KMS-11 (cell line): ENCODE measurements at regions not wholly inside any gene's neighbourhood (a gene's known extent, or its start where the extent isn't known, plus 50 kb on each side); places are given as distances from the start of the nearest gene placed in this dataset.

Experiments used
- H2AFZ ChIP-seq: fragments of 200-600 bp; sonication (generic); 2 replicates; pipeline ENCODE4 v1.6.1; 2016; ENCODE audit warnings: antibody characterized with exemption, mixed run types, low read depth
- H3K27ac ChIP-seq: fragments of 200-600 bp; sonication (generic); 2 replicates; pipeline ENCODE4 v1.6.1; 2016; ENCODE audit warnings: mild to moderate bottlenecking, mixed run types
- H3K27me3 ChIP-seq: fragments of 200-600 bp; sonication (generic); 2 replicates; pipeline ENCODE4 v1.6.1; 2017; ENCODE audit warnings: mild to moderate bottlenecking, low read depth, mixed run types, moderate library complexity; ENCODE audit not compliant: insufficient read depth
- H3K36me3 ChIP-seq: fragments of 200-600 bp; sonication (generic); 2 replicates; pipeline ENCODE4 v1.6.1; 2017; ENCODE audit warnings: mild to moderate bottlenecking, mixed run types; ENCODE audit not compliant: insufficient read depth
- H3K4me1 ChIP-seq: fragments of 200-600 bp; sonication (generic); 2 replicates; pipeline ENCODE4 v1.6.1; 2016; ENCODE audit warnings: mild to moderate bottlenecking, low read depth, mixed run types; ENCODE audit not compliant: poor library complexity, severe bottlenecking
- H3K4me2 ChIP-seq: fragments of 200-600 bp; sonication (generic); 2 replicates; pipeline ENCODE4 v1.7.0; 2016; ENCODE audit warnings: mild to moderate bottlenecking, mixed run types
- H3K4me3 ChIP-seq: fragments of 200-600 bp; sonication (generic); IDR thresholded peaks from 2 replicates; pipeline ENCODE4 v1.6.1; 2017; ENCODE audit warnings: low read depth, low read length, mixed read lengths; ENCODE audit not compliant: insufficient read depth
- H3K79me2 ChIP-seq: fragments of 200-600 bp; sonication (generic); 2 replicates; pipeline ENCODE4 v1.6.1; 2016; ENCODE audit warnings: low read depth, mixed run types; ENCODE audit not compliant: insufficient read depth
- H3K9ac ChIP-seq: fragments of 200-600 bp; sonication (generic); 2 replicates; pipeline ENCODE4 v1.6.1; 2016; ENCODE audit warnings: mild to moderate bottlenecking, mixed run types
- H4K20me1 ChIP-seq: fragments of 200-600 bp; sonication (generic); 2 replicates; pipeline ENCODE4 v1.6.1; 2016; ENCODE audit warnings: mild to moderate bottlenecking, mixed run types; ENCODE audit not compliant: insufficient read depth
- CTCF ChIP-seq: fragments of 200-600 bp; sonication (generic); conservative IDR thresholded peaks from 2 replicates; pipeline ENCODE4 v1.6.1; 2017; ENCODE audit warnings: low read depth, mild to moderate bottlenecking, antibody characterized with exemption, low read length, moderate library complexity, mixed read lengths

DNA sequence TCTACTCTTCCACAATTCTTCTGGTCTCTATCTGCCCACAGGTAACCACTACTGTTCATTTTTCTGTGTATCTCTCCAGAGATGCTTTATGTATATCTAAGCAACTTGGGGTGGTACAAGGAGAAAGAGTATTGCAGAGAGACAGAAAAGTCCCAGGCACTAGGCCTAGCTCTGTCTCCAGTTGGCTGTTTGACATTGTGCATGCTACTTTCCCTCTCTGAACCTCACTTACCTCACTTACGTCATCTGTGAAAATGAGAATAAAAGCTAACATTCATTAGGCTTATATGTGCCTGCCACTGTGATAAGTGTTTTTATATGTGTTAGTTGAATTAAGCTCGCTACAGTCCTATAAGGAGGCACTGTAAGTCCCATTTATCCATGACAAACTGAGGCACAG lies 76.7 kb upstream of the RNU6-1 start:
- no peak overlapping the region for H3K4me2 ChIP-seq
- H4K20me1 ChIP-seq = no peaks in the 10 kb centered on the region
- TF ChIP-seq CTCF = no peak
- H3K4me1 ChIP-seq = peaks cover 11% of the 10 kb centered on the region
- no peaks in the 10 kb centered on the region for H3K27me3 ChIP-seq
- no peak overlapping the region for H3K4me3 ChIP-seq
- H3K9ac ChIP-seq = no peak overlapping the region
- no peak overlapping the region for H3K27ac ChIP-seq
- no peak overlapping the region for H2AFZ ChIP-seq
- no peaks in the 10 kb centered on the region for H3K36me3 ChIP-seq
- no peaks in the 10 kb centered on the region for H3K79me2 ChIP-seq

GRCh38 chr15:67917037-67917436 lies 77.2 kb upstream of the RNU6-1 start:
- Histone ChIP-seq H3K9ac (no peak overlapping the region), H4K20me1 (no peaks in the 10 kb centered on the region), H3K27ac (no peak overlapping the region), H3K4me3 (no peak overlapping the region), H2AFZ (no peak overlapping the region), H3K79me2 (no peaks in the 10 kb centered on the region), H3K36me3 (no peaks in the 10 kb centered on the region), H3K4me2 (no peak overlapping the region), H3K4me1 (peaks cover 6% of the 10 kb centered on the region), H3K27me3 (no peaks in the 10 kb centered on the region)
- TF ChIP-seq CTCF = no peak

- Histone ChIP-seq H3K4me2 (no peak overlapping the region), H2AFZ (no peak overlapping the region), H3K27me3 (no peaks in the 10 kb centered on the region), H3K9ac (no peak overlapping the region), H3K4me3 (no peak overlapping the region), H3K27ac (no peak overlapping the region), H3K4me1 (peaks cover under 1% of the 10 kb centered on the region), H3K36me3 (no peaks in the 10 kb centered on the region), H3K79me2 (no peaks in the 10 kb centered on the region), H4K20me1 (no peaks in the 10 kb centered on the region)
- TF ChIP-seq CTCF = no peak
These were observed 77.8 kb upstream of the RNU6-1 start for GRCh38 chr15:67917636-67918035.

DNA sequence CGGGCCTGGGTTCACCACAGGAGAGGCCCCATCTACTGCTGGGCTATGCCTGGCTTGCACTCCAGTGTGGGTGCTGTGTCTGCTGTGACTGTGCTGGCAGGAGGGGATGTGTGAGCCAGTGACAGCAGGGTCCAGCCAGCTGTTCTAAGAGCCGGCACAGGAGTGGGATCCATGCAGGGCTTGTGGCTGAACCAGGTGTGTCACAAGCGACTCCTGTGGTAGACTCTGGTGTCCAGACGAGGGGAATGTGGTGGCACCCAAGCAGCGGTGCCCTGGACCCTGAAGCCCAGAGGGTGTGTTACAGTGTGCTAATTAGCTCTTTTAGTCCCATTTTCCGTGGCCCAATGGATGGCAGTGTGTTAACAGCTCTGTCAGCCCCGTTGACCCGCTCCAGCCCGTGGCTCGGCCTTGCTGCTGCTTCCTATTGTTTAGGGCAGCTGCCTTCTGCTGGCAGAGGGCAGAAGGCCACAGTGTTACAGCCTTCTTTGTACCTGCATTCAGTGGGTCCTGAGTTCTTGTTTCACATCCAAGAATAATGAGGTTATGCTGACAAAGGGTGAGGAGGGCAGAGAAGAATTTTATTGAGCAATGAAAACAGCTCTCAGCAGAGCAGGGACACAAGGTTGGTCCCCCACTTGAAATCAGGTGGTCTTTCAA lies 78.5 kb upstream of the RNU6-1 start:
- H3K27ac ChIP-seq = no peak overlapping the region
- H3K4me1 ChIP-seq = no peaks in the 10 kb centered on the region
- H3K27me3 ChIP-seq = no peaks in the 10 kb centered on the region
- no peak overlapping the region for H3K9ac ChIP-seq
- no peaks in the 10 kb centered on the region for H3K79me2 ChIP-seq
- H3K4me2 ChIP-seq = no peak overlapping the region
- no peak overlapping the region for H2AFZ ChIP-seq
- H3K36me3 ChIP-seq = no peaks in the 10 kb centered on the region
- TF ChIP-seq CTCF = no peak
- H3K4me3 ChIP-seq = no peak overlapping the region
- H4K20me1 ChIP-seq = no peaks in the 10 kb centered on the region
